GM12874 (cell line): ENCODE measurements at regions not wholly inside any gene's neighbourhood (a gene's known extent, or its start where the extent isn't known, plus 50 kb on each side); places are given as distances from the start of the nearest gene placed in this dataset.

Source experiments
- CTCF ChIP-seq: IDR thresholded peaks from 2 replicates; pipeline ENCODE4 v1.5.1; 2011; ENCODE audit warnings: low read depth, mild to moderate bottlenecking, control low read depth, low read length, moderate library complexity; ENCODE audit not compliant: insufficient read depth

DNA sequence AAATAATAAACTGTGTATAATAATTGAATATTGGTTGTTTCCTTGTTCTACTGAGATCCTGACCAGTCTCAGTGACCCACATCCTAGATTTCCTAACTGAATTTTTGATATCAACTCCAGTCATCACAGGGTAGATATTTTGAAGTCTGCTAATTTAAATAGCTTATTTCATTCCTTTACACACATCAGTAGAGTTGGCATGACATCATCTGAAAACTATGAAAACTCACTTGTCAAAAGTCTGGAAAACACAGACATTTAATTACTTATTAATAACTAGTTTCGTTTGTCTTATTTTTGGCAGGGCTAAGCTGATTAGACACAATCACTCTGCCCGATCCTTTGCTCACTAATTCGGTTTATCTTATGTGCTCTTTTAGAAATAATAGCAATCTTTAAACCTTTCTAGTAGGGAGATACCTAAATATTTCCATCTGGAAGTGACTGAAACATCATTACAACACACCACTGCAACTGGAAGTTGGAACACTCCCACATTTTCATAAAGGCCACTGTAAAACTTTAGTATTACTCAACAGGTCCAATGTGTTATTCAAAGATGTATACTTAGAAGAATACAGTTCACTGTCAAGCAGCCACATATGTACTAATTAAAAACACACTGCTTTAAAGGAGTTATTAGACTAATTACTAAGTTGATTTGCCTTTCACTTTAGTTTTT is 198.4 kb upstream of the ZNF717 start:
- no peak for TF ChIP-seq CTCF

GRCh38 chr3:75985432-75985831 is 200.1 kb upstream of the ZNF717 start:
- no peak for TF ChIP-seq CTCF

DNA sequence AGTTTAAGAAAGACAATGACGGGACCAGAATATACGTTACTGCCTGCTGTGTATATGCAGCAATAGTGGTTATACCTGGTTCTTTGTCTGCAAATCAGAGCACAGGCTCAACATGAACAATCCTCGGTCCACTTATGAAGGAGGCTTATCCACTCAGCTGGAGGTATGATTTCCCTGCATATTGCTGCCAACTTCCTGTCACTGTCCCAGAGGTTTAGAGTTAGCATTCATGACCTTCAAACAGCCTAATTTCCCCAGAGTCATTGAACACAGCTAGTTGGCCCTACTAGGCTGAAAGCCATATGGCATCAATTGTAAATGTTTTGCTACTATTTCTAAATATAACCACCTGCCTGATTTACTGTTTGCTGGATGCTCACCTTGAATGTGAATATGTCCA is 224.9 kb upstream of the ZNF717 start:
- no peak for TF ChIP-seq CTCF

DNA sequence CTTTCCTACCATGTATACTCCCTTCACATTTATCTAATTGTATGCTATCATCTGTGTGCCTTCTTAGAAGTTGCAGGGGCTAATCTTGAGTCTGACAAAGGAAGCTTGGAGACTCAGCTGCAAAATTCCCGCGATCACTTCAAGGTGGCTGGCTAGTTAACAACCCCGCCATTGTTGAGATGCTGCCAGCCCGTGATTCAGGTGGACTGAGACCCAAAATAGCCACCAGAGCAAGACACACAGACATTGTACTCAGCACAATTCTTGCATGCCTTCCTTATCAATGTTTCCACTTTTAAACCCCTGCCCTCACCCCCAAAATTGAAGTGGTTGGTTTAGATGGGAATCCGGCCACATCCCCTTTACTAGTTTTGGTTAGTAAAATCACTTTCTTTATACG is 225.8 kb upstream of the ZNF717 start:
- TF ChIP-seq CTCF, result no peak

DNA sequence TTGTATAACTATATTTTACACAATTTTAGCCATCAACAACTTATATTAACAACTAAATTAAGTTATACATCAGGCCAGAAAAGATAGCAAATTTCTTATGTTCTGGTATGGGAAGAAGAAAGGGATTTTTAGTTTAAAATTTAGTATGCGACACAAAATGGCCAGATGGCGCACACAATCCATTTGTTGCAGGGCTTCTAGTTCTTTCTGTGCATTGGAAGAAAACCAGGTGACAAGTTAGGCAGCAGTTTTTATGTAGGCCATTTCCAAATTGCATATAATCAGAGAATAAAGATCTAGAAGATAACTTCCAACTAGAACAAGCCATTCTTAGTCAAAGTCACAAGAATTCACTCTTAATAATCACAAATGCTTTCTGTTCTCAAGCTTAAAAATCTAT is 230.1 kb upstream of the ZNF717 start:
- TF ChIP-seq CTCF, result no peak

DNA sequence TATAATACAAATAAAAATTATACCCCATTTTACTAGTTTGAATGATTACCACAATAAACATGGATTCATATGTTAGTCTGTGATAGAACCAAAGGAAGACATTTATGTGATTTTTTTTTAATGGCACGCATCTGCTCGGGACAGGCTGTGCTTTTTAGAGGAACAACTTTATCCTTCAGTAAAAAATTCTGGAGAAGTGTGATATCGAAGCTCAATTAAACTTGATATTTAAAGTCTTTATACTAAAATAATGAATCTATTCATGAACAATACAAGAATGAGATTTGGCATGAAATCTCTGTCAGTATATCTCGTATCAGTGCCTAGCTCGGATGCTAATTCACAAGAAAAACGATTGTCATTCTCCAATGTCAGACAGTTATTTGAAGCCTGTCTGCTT is 230.8 kb upstream of the ZNF717 start:
- no peak for TF ChIP-seq CTCF

GRCh38 chr3:76016769-76017439 is 231.6 kb upstream of the ZNF717 start:
- TF ChIP-seq CTCF, result no peak
